ENCODE measurements at regions not wholly inside any gene's neighbourhood (a gene's known extent, or its start where the extent isn't known, plus 50 kb on each side); places are given as distances from the start of the nearest gene placed in this dataset.

GRCh38 chr15:53230473-53230872 is 440.3 kb upstream of the ONECUT1 start:
- no peak overlapping the region for H3K4me3 ChIP-seq (replicated peaks; ENCODE audit: insufficient read depth, low read length)
- H3K27ac ChIP-seq (replicated peaks) = no peak overlapping the region
- TF ChIP-seq, protein P1, sequence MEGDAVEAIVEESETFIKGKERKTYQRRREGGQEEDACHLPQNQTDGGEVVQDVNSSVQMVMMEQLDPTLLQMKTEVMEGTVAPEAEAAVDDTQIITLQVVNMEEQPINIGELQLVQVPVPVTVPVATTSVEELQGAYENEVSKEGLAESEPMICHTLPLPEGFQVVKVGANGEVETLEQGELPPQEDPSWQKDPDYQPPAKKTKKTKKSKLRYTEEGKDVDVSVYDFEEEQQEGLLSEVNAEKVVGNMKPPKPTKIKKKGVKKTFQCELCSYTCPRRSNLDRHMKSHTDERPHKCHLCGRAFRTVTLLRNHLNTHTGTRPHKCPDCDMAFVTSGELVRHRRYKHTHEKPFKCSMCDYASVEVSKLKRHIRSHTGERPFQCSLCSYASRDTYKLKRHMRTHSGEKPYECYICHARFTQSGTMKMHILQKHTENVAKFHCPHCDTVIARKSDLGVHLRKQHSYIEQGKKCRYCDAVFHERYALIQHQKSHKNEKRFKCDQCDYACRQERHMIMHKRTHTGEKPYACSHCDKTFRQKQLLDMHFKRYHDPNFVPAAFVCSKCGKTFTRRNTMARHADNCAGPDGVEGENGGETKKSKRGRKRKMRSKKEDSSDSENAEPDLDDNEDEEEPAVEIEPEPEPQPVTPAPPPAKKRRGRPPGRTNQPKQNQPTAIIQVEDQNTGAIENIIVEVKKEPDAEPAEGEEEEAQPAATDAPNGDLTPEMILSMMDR (IDR thresholded peaks at IDR 0.05; ENCODE audit: insufficient read depth, low read length) = no peak
- TF ChIP-seq POLR2AphosphoS5 (IDR thresholded peaks at IDR 0.05; ENCODE audit: low read depth) (no peak), GABPA (IDR thresholded peaks at IDR 0.05; ENCODE audit: low read depth) (no peak), SPI1 (IDR thresholded peaks at IDR 0.05; ENCODE audit: borderline replicate concordance, low read depth) (no peak)
- TF ChIP-seq, protein P2, sequence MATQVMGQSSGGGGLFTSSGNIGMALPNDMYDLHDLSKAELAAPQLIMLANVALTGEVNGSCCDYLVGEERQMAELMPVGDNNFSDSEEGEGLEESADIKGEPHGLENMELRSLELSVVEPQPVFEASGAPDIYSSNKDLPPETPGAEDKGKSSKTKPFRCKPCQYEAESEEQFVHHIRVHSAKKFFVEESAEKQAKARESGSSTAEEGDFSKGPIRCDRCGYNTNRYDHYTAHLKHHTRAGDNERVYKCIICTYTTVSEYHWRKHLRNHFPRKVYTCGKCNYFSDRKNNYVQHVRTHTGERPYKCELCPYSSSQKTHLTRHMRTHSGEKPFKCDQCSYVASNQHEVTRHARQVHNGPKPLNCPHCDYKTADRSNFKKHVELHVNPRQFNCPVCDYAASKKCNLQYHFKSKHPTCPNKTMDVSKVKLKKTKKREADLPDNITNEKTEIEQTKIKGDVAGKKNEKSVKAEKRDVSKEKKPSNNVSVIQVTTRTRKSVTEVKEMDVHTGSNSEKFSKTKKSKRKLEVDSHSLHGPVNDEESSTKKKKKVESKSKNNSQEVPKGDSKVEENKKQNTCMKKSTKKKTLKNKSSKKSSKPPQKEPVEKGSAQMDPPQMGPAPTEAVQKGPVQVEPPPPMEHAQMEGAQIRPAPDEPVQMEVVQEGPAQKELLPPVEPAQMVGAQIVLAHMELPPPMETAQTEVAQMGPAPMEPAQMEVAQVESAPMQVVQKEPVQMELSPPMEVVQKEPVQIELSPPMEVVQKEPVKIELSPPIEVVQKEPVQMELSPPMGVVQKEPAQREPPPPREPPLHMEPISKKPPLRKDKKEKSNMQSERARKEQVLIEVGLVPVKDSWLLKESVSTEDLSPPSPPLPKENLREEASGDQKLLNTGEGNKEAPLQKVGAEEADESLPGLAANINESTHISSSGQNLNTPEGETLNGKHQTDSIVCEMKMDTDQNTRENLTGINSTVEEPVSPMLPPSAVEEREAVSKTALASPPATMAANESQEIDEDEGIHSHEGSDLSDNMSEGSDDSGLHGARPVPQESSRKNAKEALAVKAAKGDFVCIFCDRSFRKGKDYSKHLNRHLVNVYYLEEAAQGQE (IDR thresholded peaks at IDR 0.05; ENCODE audit: insufficient replicate concordance, low read depth) = no peak
- no peak for DNase-seq (ENCODE audit: low read depth in 1 of 2, low spot score in 1 of 2)
- H3K27me3 ChIP-seq (ENCODE audit: insufficient read depth, poor library complexity, severe bottlenecking) = no peaks in the 10 kb centered on the region

DNA sequence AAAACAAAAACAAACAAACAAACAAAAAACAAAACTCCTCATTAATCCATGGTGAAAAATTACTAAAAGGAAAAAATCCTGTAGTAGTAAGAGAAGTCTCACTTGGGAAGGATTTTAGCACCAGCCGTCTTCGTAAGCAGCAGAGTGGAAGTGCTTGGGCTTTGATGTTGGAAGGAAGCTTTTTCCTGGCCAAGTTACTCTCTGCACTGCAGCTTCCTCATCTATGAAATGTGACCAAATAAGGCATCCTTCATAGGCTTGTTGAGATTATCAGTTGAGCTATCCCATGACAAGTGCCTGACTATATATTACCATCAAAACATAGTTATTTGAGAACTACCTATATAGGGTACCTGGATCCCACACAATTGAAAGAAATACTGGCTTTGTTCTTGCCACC is 436.4 kb upstream of the ONECUT1 start:
- Histone ChIP-seq H3K27ac (replicated peaks) (no peak overlapping the region), H3K27me3 (ENCODE audit: insufficient read depth, poor library complexity, severe bottlenecking) (no peaks in the 10 kb centered on the region), H3K4me3 (replicated peaks; ENCODE audit: insufficient read depth, low read length) (no peak overlapping the region)
- no peak for DNase-seq (ENCODE audit: low read depth in 1 of 2, low spot score in 1 of 2)
- TF ChIP-seq, protein P1 (IDR thresholded peaks at IDR 0.05; ENCODE audit: insufficient read depth, low read length) = no peak
- no peak for TF ChIP-seq POLR2AphosphoS5 (IDR thresholded peaks at IDR 0.05; ENCODE audit: low read depth)
- TF ChIP-seq SPI1 (IDR thresholded peaks at IDR 0.05; ENCODE audit: borderline replicate concordance, low read depth) = no peak
- TF ChIP-seq, protein P2 (IDR thresholded peaks at IDR 0.05; ENCODE audit: insufficient replicate concordance, low read depth) = no peak
- TF ChIP-seq GABPA (IDR thresholded peaks at IDR 0.05; ENCODE audit: low read depth) = no peak

- no peak overlapping the region for H3K27ac ChIP-seq (replicated peaks)
- TF ChIP-seq GABPA (IDR thresholded peaks at IDR 0.05; ENCODE audit: low read depth) = no peak
- TF ChIP-seq, protein P1 (IDR thresholded peaks at IDR 0.05; ENCODE audit: insufficient read depth, low read length) = no peak
- TF ChIP-seq, protein P2 (IDR thresholded peaks at IDR 0.05; ENCODE audit: insufficient replicate concordance, low read depth) = no peak
- no peak for TF ChIP-seq SPI1 (IDR thresholded peaks at IDR 0.05; ENCODE audit: borderline replicate concordance, low read depth)
- no peak for TF ChIP-seq POLR2AphosphoS5 (IDR thresholded peaks at IDR 0.05; ENCODE audit: low read depth)
- DNase-seq (ENCODE audit: low read depth in 1 of 2, low spot score in 1 of 2) = no peak
- H3K4me3 ChIP-seq (replicated peaks; ENCODE audit: insufficient read depth, low read length) = no peak overlapping the region
- H3K27me3 ChIP-seq (ENCODE audit: insufficient read depth, poor library complexity, severe bottlenecking) = no peaks in the 10 kb centered on the region
These were observed 435.6 kb upstream of the ONECUT1 start for GRCh38 chr15:53225781-53226180.

All from HL-60 (cell line).